Keratinocyte (primary cell): ENCODE measurements at regions not wholly inside any gene's neighbourhood (a gene's known extent, or its start where the extent isn't known, plus 50 kb on each side); places are given as distances from the start of the nearest gene placed in this dataset.
"Not testable (repeated sequence)": the region's sequence is repeated elsewhere in the genome, so short reads cannot be mapped to it uniquely, and the experiment has no call there.

Source experiments
- DNase-seq: peaks from one replicate; pipeline ENCODE4 v3.0.0-alpha.2; 2011; ENCODE audit warnings: low read depth, missing footprints, low spot score
- FAIRE-seq: peaks from 2 replicates; lab custom pipeline; 2011; peaks lifted over from hg19 to GRCh38; lab: Jason Lieb, UNC
- H2AFZ ChIP-seq: 2 replicates; pipeline ENCODE4 v1.6.0; 2012; ENCODE audit warnings: low read length, control low read depth, inconsistent platforms; ENCODE audit not compliant: control insufficient read depth
- H3K27ac ChIP-seq: 2 replicates; pipeline ENCODE4 v1.5.1; 2011; ENCODE audit warnings: low read length; ENCODE audit not compliant: control insufficient read depth, insufficient read depth
- H3K27me3 ChIP-seq: 3 replicates; pipeline ENCODE4 v1.6.0; 2011; ENCODE audit warnings: low read length; ENCODE audit not compliant: control insufficient read depth, insufficient read depth; ENCODE audit errors: extremely low read depth
- H3K36me3 ChIP-seq, 2 experiments: 2 replicates in 1 of 2; 3 replicates in 1 of 2; pipeline ENCODE4 v1.5.1; 2011; ENCODE audit warnings: low read length in 2 of 2, mild to moderate bottlenecking in 1 of 2; ENCODE audit not compliant: control insufficient read depth in 2 of 2, insufficient read depth in 2 of 2; ENCODE audit errors: extremely low read depth in 1 of 2
- H3K4me1 ChIP-seq: 3 replicates; pipeline ENCODE4 v1.5.1; 2011; ENCODE audit warnings: low read length; ENCODE audit not compliant: control insufficient read depth, insufficient read depth; ENCODE audit errors: extremely low read depth
- H3K4me2 ChIP-seq: 3 replicates; pipeline ENCODE4 v1.6.0; 2011; ENCODE audit warnings: low read depth, low read length; ENCODE audit not compliant: control insufficient read depth, insufficient read depth; ENCODE audit errors: extremely low read depth
- H3K4me3 ChIP-seq, 3 experiments: fragments of 200-600 bp in 1 of 3; sonication (generic) in 1 of 3; 2 replicates in 2 of 3; 3 replicates in 1 of 3; pipeline ENCODE4 v1.5.1; 2011 to 2016; ENCODE audit warnings: low read length in 3 of 3, mild to moderate bottlenecking in 3 of 3, control low read depth in 2 of 3, inconsistent platforms in 1 of 3, low read depth in 1 of 3, mixed read lengths in 1 of 3, mixed run types in 1 of 3, moderate library complexity in 1 of 3; ENCODE audit not compliant: control insufficient read depth in 2 of 3, insufficient read depth in 2 of 3; ENCODE audit errors: extremely low read depth in 1 of 3
- H3K79me2 ChIP-seq: 2 replicates; pipeline ENCODE4 v1.6.0; 2012; ENCODE audit warnings: low read length; ENCODE audit not compliant: control insufficient read depth, insufficient read depth
- H3K9ac ChIP-seq: 3 replicates; pipeline ENCODE4 v1.6.0; 2011; ENCODE audit warnings: low read length; ENCODE audit not compliant: control insufficient read depth, insufficient read depth; ENCODE audit errors: extremely low read depth
- H3K9me1 ChIP-seq: 3 replicates; pipeline ENCODE4 v1.6.0; 2011; ENCODE audit warnings: low read length; ENCODE audit not compliant: control insufficient read depth, insufficient read depth; ENCODE audit errors: extremely low read depth
- H3K9me3 ChIP-seq: 2 replicates; pipeline ENCODE4 v1.5.1; 2012; ENCODE audit warnings: low read depth, low read length; ENCODE audit not compliant: control insufficient read depth
- H4K20me1 ChIP-seq: 3 replicates; pipeline ENCODE4 v1.6.0; 2011; ENCODE audit warnings: low read length; ENCODE audit not compliant: control insufficient read depth, insufficient read depth; ENCODE audit errors: extremely low read depth
- EZH2 ChIP-seq: IDR thresholded peaks from one replicate; pipeline ENCODE4 v1.6.1; 2012; ENCODE audit warnings: inconsistent platforms, mild to moderate bottlenecking, low read length, moderate library complexity
- dilution Hi-C: fragments of 300-500 bp; cut with MboI; formaldehyde crosslinking; loops from one replicate; pipeline ENCODE4 v1.7.0; 2020; ENCODE audit warnings: low sequenced_read_pairs; ENCODE audit not compliant: extremely low pct_ligation_motif_present
- TF ChIP-seq, protein P1 (sequence below), 3 experiments: IDR thresholded peaks in 1 of 3; conservative IDR thresholded peaks in 1 of 3; optimal IDR thresholded peaks in 1 of 3; 2 replicates in 2 of 3; 3 replicates in 1 of 3; pipeline versions ENCODE3 to v1.5.1; 2011; ENCODE audit warnings: low read length in 3 of 3, mild to moderate bottlenecking in 3 of 3, moderate library complexity in 2 of 3, control low read depth in 1 of 3, inconsistent platforms in 1 of 3; ENCODE audit not compliant: insufficient read depth in 2 of 3; ENCODE audit errors: extremely low read depth in 1 of 3

DNA sequence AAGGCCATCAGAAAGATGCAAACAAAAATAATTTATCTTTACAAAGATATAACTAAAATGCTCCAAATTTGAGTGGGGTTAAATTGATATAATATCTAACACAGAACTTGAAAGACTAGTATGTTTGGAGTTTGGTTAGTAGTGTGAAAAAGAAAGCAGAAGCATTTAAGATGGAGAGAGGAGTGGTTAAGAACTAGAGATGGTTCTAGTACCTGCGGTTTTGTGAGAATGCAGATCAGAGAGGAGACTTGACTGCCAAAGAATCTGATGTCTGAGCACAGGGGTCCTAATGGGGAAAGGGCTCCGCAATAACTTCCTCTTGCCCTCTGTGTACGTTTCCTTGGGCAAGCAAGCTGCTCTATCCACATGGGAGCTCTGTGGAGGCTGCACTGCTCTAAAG lies 506.8 kb upstream of the COBL start:
- H4K20me1 ChIP-seq = no peaks in the 10 kb centered on the region
- H3K9me3 ChIP-seq = no peaks in the 10 kb centered on the region
- H3K4me2 ChIP-seq = no peak overlapping the region
- H3K36me3 ChIP-seq = no peaks in the 10 kb centered on the region
- no peak overlapping the region for H3K4me3 ChIP-seq
- no peaks in the 10 kb centered on the region for H3K4me1 ChIP-seq
- no peaks in the 10 kb centered on the region for H3K79me2 ChIP-seq
- DNase-seq (no peak), FAIRE-seq (no peak)
- H3K9ac ChIP-seq = no peak overlapping the region
- no peak for TF ChIP-seq EZH2
- TF ChIP-seq, protein P1, sequence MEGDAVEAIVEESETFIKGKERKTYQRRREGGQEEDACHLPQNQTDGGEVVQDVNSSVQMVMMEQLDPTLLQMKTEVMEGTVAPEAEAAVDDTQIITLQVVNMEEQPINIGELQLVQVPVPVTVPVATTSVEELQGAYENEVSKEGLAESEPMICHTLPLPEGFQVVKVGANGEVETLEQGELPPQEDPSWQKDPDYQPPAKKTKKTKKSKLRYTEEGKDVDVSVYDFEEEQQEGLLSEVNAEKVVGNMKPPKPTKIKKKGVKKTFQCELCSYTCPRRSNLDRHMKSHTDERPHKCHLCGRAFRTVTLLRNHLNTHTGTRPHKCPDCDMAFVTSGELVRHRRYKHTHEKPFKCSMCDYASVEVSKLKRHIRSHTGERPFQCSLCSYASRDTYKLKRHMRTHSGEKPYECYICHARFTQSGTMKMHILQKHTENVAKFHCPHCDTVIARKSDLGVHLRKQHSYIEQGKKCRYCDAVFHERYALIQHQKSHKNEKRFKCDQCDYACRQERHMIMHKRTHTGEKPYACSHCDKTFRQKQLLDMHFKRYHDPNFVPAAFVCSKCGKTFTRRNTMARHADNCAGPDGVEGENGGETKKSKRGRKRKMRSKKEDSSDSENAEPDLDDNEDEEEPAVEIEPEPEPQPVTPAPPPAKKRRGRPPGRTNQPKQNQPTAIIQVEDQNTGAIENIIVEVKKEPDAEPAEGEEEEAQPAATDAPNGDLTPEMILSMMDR (optimal IDR thresholded peaks at IDR 0.05 in 1 of 3, IDR thresholded peaks at IDR 0.05 in 1 of 3, conservative IDR thresholded peaks at IDR 0.05 in 1 of 3; ENCODE audit: extremely low read depth in 1 of 3, insufficient read depth in 2 of 3, low read length in 3 of 3) = no peak
- dilution Hi-C loops = no loop called here
- H3K27me3 ChIP-seq = no peaks in the 10 kb centered on the region
- no peak overlapping the region for H2AFZ ChIP-seq
- no peaks in the 10 kb centered on the region for H3K9me1 ChIP-seq
- H3K27ac ChIP-seq = no peak overlapping the region

DNA sequence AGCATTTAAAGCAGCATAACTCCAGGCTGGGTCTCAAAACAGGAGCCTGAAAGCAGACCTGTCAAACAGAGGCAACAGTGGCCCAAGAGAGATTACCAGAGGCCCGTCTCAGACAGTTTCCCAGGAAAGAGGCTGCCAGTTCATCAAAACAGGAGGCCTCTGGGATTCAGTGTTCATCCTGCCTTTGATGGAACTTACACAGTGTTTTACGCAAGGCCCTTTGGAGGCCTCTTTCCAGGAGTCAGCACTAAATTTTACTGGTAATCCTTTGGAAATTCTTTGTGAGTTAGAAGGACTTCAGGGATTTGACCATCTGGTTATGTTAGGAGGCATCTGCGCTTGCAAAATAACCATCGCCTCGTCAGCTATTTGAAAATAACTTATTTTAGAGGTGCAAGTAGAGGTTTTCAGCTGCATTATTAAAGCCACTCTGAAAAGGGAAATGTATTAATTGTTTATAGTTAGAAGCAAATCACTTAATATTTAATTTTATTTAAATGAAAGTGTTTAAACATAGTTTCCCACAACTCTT lies 501.2 kb upstream of the COBL start:
- H3K4me2 ChIP-seq = no peak overlapping the region
- dilution Hi-C loops = no loop called here
- no peak overlapping the region for H2AFZ ChIP-seq
- no peak overlapping the region for H3K4me3 ChIP-seq
- H3K27me3 ChIP-seq = no peaks in the 10 kb centered on the region
- no peak overlapping the region for H3K27ac ChIP-seq
- TF ChIP-seq, protein P1 (optimal IDR thresholded peaks at IDR 0.05 in 1 of 3, IDR thresholded peaks at IDR 0.05 in 1 of 3, conservative IDR thresholded peaks at IDR 0.05 in 1 of 3; ENCODE audit: extremely low read depth in 1 of 3, insufficient read depth in 2 of 3, low read length in 3 of 3) = no peak
- no peak for TF ChIP-seq EZH2
- no peaks in the 10 kb centered on the region for H3K9me3 ChIP-seq
- H3K79me2 ChIP-seq = no peaks in the 10 kb centered on the region
- no peaks in the 10 kb centered on the region for H3K9me1 ChIP-seq
- H3K4me1 ChIP-seq = no peaks in the 10 kb centered on the region
- FAIRE-seq (no peak), DNase-seq (no peak)
- no peaks in the 10 kb centered on the region for H4K20me1 ChIP-seq
- no peak overlapping the region for H3K9ac ChIP-seq
- H3K36me3 ChIP-seq = no peaks in the 10 kb centered on the region

DNA sequence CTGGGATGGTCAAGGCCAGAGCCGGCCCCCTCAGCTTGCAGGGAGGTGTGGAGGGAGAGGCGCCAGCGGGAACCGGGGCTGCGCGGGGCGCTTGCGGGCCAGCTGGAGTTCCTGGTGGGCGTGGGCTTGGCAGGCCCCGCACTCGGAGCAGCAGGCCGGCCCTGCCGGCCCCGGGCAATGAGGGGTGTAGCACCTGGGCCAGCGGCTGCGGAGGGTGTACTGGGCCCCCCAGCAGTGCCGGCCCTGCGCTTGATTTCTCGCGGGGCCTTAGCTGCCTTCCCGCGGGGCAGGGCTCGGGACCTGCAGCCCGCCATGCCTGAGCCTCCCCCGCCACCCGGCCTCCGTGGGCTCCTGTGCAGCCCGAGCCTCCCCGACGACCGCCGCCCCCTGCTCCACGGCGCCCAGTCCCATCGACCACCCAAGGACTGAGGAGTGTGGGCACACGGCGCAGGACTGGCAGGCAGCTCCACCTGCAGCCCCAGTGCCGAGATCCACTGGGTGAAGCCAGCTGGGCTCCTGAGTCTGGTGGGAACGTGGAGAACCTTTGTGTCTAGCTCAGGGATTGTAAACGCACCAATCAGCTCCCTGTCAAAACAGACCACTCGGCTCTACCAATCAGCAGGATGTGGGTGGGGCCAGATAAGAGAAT lies 489.3 kb upstream of the COBL start:
- H4K20me1 ChIP-seq, H2AFZ ChIP-seq, H3K79me2 ChIP-seq, H3K27me3 ChIP-seq, H3K36me3 ChIP-seq, H3K9me1 ChIP-seq, dilution Hi-C loops, H3K4me1 ChIP-seq, H3K27ac ChIP-seq, FAIRE-seq, H3K4me3 ChIP-seq, H3K4me2 ChIP-seq, H3K9ac ChIP-seq, DNase-seq, H3K9me3 ChIP-seq: not testable (repeated sequence)
